ENCODE measurements at regions not wholly inside any gene's neighbourhood (a gene's known extent, or its start where the extent isn't known, plus 50 kb on each side); places are given as distances from the start of the nearest gene placed in this dataset.
"Not testable (repeated sequence)": the region's sequence is repeated elsewhere in the genome, so short reads cannot be mapped to it uniquely, and the experiment has no call there.

- DNase-seq, result no peak
Observed at GRCh38 chr10:23975431-23975830, 233.5 kb upstream of the KIAA1217 start.

GRCh38 chr10:23976275-23976674 is 232.7 kb upstream of the KIAA1217 start:
- no peak for DNase-seq

- DNase-seq, result no peak
Observed at GRCh38 chr10:23978317-23978716, 230.6 kb upstream of the KIAA1217 start.

GRCh38 chr10:23980094-23980493 is 228.8 kb upstream of the KIAA1217 start:
- peak; percentile 6 for DNase-seq

- DNase-seq, result no peak
Observed at GRCh38 chr10:23981520-23982309, 227.2 kb upstream of the KIAA1217 start.

- not testable (repeated sequence) for DNase-seq
Observed at GRCh38 chr10:23984405-23984804, 224.5 kb upstream of the KIAA1217 start.

- no peak for DNase-seq
Observed at GRCh38 chr10:23988006-23988405, 220.9 kb upstream of the KIAA1217 start.

GRCh38 chr10:23994459-23995046 is 214.4 kb upstream of the KIAA1217 start:
- DNase-seq, result no peak

- DNase-seq, result no peak
Observed at GRCh38 chr10:23999445-23999844, 209.5 kb upstream of the KIAA1217 start.

- DNase-seq, result no peak
Observed at GRCh38 chr10:24000271-24000813, 208.6 kb upstream of the KIAA1217 start.

- DNase-seq, result peak; percentile 2
Observed at GRCh38 chr10:24006741-24007140, 202.2 kb upstream of the KIAA1217 start.

- no peak for DNase-seq
Observed at GRCh38 chr10:24007359-24007758, 201.6 kb upstream of the KIAA1217 start.

GRCh38 chr10:24008164-24009091 is 200.5 kb upstream of the KIAA1217 start:
- DNase-seq, result no peak

- DNase-seq, result no peak
Observed at GRCh38 chr10:24009115-24009514, 199.8 kb upstream of the KIAA1217 start.

GRCh38 chr10:24009736-24010135 is 199.2 kb upstream of the KIAA1217 start:
- no peak for DNase-seq

- no peak for DNase-seq
Observed at GRCh38 chr10:24010436-24010970, 198.4 kb upstream of the KIAA1217 start.

- DNase-seq, result no peak
Observed at GRCh38 chr10:24012249-24012803, 196.6 kb upstream of the KIAA1217 start.

- no peak for DNase-seq
Observed at GRCh38 chr10:24027107-24027506, 181.8 kb upstream of the KIAA1217 start.

GRCh38 chr10:24034571-24034970 is 174.4 kb upstream of the KIAA1217 start:
- no peak for DNase-seq

GRCh38 chr10:24035761-24036160 is 173.2 kb upstream of the KIAA1217 start:
- no peak for DNase-seq

GRCh38 chr10:24039315-24039714 is 169.6 kb upstream of the KIAA1217 start:
- no peak for DNase-seq

- DNase-seq, result no peak
Observed at GRCh38 chr10:24039897-24040296, 169.0 kb upstream of the KIAA1217 start.

GRCh38 chr10:24041034-24041433 is 167.9 kb upstream of the KIAA1217 start:
- no peak for DNase-seq

Measured in DMS79 (cell line).